H1 (cell line): ENCODE measurements at regions not wholly inside any gene's neighbourhood (a gene's known extent, or its start where the extent isn't known, plus 50 kb on each side); places are given as distances from the start of the nearest gene placed in this dataset.

ENCODE experiments used
- CEBPB ChIP-seq: IDR thresholded peaks from 2 replicates; pipeline ENCODE4 v1.6.1; 2012; ENCODE audit warnings: low read depth, low read length
- SIRT6 ChIP-seq: IDR thresholded peaks from one replicate; pipeline ENCODE4 v1.7.1; 2012; ENCODE audit warnings: low read length, inconsistent platforms
- TAF7 ChIP-seq: optimal IDR thresholded peaks from 2 replicates; pipeline ENCODE3; 2011; ENCODE audit warnings: low read depth, mild to moderate bottlenecking, inconsistent platforms, low read length, moderate library complexity, borderline replicate concordance
- TF ChIP-seq, protein P1 (sequence below): IDR thresholded peaks from 2 replicates; pipeline ENCODE4 v1.6.1; 2012; ENCODE audit warnings: low read length, inconsistent platforms

DNA sequence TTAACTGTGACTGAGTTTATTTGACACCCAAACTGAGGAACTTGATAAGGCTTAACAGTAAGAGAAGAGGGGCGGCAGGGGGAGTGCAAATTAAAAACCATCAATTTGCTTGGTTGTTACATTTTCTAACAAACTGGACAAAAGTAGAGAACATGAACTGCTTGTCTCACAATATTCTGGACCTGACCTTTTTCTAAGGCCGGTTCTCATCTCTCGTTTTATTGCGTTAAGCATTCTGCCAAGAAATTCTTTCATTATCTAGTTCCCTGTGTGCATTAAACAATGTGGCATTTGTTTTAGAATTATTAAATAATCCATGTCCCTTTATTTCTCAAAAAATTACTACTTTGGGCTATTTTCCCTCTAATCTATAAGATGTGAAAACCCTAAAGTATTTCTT lies 565.2 kb upstream of the PKDCC start (continued):
- TF ChIP-seq SIRT6 (no peak), CEBPB (no peak), TAF7 (no peak)
- TF ChIP-seq, protein P1, sequence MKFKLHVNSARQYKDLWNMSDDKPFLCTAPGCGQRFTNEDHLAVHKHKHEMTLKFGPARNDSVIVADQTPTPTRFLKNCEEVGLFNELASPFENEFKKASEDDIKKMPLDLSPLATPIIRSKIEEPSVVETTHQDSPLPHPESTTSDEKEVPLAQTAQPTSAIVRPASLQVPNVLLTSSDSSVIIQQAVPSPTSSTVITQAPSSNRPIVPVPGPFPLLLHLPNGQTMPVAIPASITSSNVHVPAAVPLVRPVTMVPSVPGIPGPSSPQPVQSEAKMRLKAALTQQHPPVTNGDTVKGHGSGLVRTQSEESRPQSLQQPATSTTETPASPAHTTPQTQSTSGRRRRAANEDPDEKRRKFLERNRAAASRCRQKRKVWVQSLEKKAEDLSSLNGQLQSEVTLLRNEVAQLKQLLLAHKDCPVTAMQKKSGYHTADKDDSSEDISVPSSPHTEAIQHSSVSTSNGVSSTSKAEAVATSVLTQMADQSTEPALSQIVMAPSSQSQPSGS, result no peak
